AG04449 (cell line): ENCODE measurements at regions not wholly inside any gene's neighbourhood (a gene's known extent, or its start where the extent isn't known, plus 50 kb on each side); places are given as distances from the start of the nearest gene placed in this dataset.
"Not testable (repeated sequence)": the region's sequence is repeated elsewhere in the genome, so short reads cannot be mapped to it uniquely, and the experiment has no call there.

Experiments used
- CTCF ChIA-PET: fragments of 350-600 bp; formaldehyde crosslinking; extraction: SDS; loops from one replicate; lab custom pipeline; 2021; ENCODE audit warnings: antibody characterized with exemption; lab: Yijun Ruan, JAX
- POLR2A ChIA-PET: fragments of 400-600, 350-600 bp; formaldehyde crosslinking; extraction: SDS; loops from one replicate; lab custom pipeline; 2020; ENCODE audit warnings: antibody characterized with exemption, inconsistent platforms; lab: Yijun Ruan, JAX
- DNase-seq: peaks from one replicate; pipeline ENCODE4 v3.0.0-alpha.2; 2010; ENCODE audit warnings: low read depth, low spot score
- H3K4me3 ChIP-seq: 2 replicates; pipeline ENCODE4 v1.5.1; 2011; ENCODE audit warnings: low read depth, mild to moderate bottlenecking, control low read depth, low read length
- TF ChIP-seq, protein P1 (sequence below): IDR thresholded peaks from one replicate; pipeline ENCODE4 v1.5.1; 2011; ENCODE audit warnings: mild to moderate bottlenecking, moderate library complexity, low read length, control low read depth, inconsistent platforms; ENCODE audit not compliant: insufficient read depth; ENCODE audit errors: missing control alignments

- ChIA-PET POLR2A (no interaction called here), CTCF (no interaction called here)
- TF ChIP-seq, protein P1, sequence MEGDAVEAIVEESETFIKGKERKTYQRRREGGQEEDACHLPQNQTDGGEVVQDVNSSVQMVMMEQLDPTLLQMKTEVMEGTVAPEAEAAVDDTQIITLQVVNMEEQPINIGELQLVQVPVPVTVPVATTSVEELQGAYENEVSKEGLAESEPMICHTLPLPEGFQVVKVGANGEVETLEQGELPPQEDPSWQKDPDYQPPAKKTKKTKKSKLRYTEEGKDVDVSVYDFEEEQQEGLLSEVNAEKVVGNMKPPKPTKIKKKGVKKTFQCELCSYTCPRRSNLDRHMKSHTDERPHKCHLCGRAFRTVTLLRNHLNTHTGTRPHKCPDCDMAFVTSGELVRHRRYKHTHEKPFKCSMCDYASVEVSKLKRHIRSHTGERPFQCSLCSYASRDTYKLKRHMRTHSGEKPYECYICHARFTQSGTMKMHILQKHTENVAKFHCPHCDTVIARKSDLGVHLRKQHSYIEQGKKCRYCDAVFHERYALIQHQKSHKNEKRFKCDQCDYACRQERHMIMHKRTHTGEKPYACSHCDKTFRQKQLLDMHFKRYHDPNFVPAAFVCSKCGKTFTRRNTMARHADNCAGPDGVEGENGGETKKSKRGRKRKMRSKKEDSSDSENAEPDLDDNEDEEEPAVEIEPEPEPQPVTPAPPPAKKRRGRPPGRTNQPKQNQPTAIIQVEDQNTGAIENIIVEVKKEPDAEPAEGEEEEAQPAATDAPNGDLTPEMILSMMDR: no peak
- DNase-seq: no peak
- H3K4me3 ChIP-seq: no peak overlapping the region
These were observed 732.7 kb downstream of the NR4A2 start for GRCh38 chr2:155599834-155600233.

- POLR2A ChIA-PET: no interaction called here
- no peak for DNase-seq
- CTCF ChIA-PET: no interaction called here
- H3K4me3 ChIP-seq: no peak overlapping the region
- TF ChIP-seq, protein P1: no peak
These were observed 748.8 kb downstream of the NR4A2 start for GRCh38 chr2:155583674-155584195.

- POLR2A ChIA-PET: no interaction called here
- TF ChIP-seq, protein P1: no peak
- no peak for DNase-seq
- CTCF ChIA-PET: no interaction called here
- H3K4me3 ChIP-seq: no peak overlapping the region
These were observed 757.6 kb downstream of the NR4A2 start for GRCh38 chr2:155574941-155575340.

DNA sequence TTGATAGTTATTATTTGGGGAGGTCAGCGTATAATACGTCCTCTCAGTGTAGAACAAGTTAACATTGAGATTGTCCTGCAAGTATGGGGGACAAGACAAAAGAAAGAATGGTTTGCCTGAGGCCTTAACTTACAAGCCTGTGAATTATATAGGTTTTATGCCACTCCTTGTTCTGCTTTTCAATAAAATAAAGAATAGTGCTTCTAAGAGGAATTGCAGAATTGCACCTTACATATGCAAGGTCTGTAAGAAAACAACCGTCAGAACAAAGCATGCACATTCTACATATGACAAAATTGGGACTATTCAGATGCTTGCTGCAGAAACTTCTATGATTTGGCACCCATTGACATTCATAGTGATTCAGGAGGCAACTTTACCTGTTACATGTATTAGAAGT, 785.0 kb downstream of the NR4A2 start:
- ChIA-PET POLR2A (no interaction called here), CTCF (no interaction called here)
- no peak for DNase-seq
- TF ChIP-seq, protein P1: no peak
- H3K4me3 ChIP-seq: no peak overlapping the region

DNA sequence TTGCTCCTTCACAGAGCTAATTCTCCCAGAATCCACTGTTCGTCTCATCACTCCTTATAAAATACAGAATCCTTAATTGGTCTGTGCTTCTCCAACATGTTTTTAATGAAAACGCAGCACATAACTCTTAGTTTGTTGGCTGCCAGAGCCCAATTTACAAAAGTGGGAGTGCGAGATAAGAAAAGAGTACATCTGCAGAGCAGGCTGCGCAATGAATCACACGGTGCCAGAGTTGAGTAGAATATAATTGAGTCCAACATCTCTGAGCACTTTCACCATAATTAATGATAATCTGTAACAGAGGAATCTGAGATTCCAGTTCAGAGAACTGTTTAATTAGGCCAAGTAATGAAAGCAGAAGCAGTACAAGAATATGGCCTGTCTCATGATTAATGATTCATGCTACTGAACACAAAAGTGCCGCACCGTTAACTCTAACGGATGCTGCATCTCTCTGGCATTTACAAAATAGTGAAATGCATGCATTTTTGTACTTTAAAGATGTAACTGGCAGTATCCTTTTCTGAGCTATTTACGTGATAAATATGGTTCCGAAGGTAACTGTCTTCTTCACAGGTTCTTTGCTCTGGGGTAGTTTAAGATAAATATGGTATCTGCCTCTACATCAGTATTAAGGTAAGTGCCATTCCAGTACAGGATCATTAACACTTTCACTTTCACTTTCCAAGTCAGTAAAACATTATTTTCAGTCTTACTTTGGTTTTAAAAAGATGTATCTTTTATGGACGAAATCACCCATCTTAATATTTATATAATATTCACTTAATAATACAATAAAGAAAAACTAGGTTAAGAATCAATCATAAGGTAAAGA, 785.6 kb downstream of the NR4A2 start:
- TF ChIP-seq, protein P1: no peak
- no peak for DNase-seq
- ChIA-PET CTCF (no interaction called here), POLR2A (no interaction called here)
- 0 out of 2 replicates have a peak overlapping the region, but pooled peaks have one; percentile 2 for H3K4me3 ChIP-seq

GRCh38 chr2:155539028-155539427, 793.5 kb downstream of the NR4A2 start:
- DNase-seq, CTCF ChIA-PET, POLR2A ChIA-PET, H3K4me3 ChIP-seq: not testable (repeated sequence)
